Muscle of back (tissue), 3 donors: ENCODE measurements at regions not wholly inside any gene's neighbourhood (a gene's known extent, or its start where the extent isn't known, plus 50 kb on each side); places are given as distances from the start of the nearest gene placed in this dataset.

Experiments
- DNase-seq, 3 donors: peaks; one replicate each; pipeline versions ENCODE4 v3.0.0 to v3.0.0-alpha.2; 2013

DNA sequence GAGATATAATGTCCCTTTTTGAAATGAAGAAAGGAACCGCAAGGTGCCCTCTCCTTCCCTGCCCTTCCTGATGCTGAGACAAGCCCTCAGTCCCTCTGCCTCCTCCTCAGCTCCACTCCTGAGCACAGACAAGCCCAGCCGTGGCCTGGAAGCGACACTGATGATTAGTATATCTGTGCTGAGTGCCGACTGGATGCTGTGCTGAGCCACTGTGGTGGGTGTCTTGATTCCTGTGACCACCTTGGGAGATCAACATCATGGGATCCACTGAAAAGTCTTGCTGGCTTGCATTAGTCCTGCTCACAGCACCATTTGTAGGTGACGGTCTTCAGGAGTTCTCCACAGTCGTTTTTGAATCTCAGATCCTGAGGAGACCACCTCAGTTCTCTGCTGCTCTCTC, 59.5 kb upstream of the HGFAC start:
- no peak for DNase-seq

DNA sequence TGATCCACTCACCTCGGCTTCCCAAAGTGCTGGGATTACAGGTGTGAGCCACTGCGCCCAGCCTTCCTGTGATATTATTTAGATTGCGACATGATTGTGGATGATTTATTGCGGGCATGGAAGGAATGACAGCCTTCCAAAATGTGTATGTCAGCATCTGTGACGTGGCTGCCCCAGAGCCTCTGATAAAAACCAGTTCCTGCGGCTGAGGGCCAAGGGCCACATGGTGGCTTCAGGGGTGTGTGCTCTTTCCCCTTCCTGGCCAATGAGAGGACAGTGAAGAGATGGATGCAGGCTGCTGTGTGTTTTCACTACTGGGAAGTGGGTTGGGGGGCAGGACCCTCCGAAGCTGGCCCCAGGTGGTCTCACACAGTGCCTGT, 57.4 kb upstream of the HGFAC start:
- no peak for DNase-seq

DNA sequence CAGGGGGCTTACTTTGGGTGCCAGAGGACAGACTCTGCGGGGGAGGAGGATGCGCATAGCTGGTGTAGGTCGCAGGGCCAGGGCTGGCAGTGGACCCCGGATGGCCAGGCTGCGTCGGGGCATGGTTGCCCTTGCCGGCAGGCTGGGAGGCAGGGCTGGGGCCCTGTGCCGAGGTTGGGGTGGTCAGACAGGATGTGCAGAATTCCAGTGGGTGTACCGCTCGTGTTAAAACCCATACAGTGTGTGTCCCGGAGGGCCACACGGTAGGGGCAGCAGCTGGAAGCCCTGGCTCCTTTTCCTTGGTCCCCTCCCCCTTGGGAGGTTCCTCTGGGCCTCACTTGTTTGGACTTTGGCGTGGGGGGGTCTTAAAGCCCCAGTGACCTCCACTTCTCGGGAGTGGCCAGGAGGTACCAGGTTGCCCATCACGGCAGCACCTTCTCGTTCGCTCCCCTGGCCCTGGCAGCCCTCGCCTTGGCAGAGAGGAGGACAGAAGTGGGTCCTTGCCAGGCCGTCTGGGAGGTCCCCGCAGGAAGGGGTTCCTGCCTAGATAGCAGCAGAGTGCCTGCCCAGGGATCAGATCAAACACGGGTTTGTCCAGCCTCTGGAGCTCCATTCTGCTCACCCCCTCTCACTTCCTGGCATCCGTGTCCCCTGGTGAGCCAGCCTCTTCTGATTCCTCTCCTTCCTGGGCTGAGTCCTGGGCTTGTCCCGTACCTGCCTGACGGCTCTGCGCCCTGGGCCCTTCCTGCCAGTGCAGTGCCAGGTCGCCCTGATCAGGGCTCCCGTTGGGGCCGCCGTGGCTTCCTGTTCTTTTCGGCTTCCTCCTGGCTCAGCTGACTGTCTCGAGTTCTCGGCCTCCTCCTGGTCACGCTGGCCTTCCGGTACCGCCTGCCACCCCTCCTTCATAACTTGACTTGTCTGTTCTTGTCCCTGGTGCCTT, 56.7 kb upstream of the HGFAC start:
- DNase-seq = peak in 1 of 3 donors; percentile 56

DNA sequence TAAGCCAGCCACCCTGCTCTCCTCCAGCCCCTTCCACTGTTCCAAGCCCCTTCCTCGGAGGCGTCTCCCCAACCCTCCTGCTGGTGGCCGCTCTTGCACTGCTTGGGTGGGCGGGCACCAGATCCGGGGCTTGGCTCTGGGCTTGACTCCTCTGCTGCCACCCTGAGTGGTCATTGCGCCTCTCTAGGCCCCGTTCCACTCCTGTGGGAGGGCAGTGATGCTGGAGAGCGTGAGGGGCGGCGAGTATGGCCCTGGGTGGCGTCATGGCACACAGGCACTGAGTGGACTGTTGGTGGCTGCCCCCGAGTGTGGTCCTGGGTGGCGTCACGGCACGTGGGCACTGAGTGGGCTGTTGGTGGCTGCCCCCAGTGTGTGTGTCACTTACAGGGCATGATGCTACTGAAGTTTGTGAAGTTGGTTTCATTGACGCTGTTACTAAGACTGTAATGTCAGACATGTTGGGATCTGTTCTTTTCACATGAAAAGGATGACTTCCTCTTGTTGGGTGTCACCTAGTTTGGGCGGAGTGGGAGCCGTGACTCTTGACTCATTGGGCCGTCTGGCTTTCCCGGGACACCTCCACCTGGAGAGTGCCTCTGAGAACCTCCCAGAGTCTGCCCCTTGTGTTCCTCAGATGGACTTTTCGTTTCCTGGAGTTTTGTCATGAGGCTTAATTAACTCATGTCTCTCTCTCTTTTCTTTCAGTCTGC, 55.9 kb upstream of the HGFAC start:
- no peak for DNase-seq

DNA sequence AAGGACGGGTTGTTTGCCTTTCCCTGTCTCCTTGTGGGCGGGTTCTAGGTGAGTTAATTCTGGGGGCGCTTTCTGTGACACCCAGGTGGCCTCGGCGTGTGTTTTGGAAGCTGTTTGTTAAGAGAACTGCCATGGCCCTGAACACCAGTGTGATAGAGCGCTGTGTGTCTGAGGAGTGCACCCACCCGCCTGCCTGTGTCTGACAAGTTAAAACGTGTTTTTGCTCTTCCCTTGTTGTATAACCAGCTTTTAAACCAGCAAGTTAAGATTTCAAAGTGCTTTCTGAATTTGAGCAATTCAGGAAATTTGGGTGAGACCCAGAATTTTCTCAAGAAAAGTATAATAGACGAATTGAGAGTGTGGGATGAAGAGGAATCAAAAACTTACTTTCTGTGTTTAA, 55.2 kb upstream of the HGFAC start:
- no peak for DNase-seq

DNA sequence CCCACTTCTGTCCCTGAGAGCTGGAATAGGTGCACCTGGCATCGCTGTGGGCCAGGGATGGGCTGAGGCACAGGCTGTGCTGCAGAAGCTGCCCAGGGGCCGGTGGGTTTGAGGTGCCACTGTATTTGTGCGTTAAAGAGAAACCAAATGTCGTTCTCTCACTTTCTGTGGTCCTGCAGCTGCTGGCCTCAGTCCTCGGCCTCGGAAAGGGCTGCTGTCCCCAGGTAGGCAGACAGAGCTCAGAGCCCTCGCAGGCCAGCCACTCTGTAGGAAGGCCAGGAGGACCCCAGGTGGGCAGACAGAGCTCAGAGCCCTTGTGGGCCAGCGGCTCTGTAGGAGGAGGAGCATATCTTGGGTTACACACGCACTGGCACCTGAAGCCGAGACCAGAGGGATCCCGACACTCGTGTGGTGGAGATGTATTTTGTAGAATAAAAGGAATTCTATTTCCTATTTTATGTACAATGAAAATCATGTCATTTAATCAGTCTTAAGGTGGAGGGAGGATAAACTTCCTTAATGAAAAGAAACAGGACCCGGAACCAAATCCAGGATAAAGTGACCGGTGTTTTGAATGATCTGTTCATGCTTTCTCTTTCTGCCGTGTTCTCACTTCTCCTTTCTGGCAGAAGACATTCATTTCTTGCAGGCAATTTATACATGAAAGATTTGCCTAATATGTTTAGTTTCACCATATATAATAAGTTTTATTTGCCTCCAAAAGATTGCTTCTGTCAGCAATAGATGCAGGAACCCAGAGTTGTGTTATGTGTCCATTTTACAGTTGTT, 54.4 kb upstream of the HGFAC start:
- no peak for DNase-seq

DNA sequence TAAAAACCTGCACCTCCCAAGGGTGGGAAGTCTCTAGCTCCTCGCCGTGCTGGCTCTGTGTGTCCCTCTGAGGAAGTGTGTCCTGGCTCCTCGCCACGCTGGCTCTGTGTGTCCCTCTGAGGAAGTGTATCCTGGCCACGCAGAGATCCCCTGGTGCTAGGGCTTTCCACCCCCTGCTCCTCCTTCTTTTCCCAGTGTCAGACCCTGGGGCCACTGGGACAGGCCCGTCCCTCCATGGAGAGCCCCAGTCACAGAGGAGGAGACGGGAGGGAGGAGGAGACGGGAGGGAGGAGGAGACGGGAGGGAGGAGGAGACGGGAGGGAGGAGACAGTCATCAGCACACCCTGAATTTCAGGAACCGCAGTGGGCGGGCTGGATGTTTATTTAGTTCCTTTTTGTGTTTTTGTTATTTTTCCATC, 53.8 kb upstream of the HGFAC start:
- peak; percentile 43 to 81 (median 70) for DNase-seq

DNA sequence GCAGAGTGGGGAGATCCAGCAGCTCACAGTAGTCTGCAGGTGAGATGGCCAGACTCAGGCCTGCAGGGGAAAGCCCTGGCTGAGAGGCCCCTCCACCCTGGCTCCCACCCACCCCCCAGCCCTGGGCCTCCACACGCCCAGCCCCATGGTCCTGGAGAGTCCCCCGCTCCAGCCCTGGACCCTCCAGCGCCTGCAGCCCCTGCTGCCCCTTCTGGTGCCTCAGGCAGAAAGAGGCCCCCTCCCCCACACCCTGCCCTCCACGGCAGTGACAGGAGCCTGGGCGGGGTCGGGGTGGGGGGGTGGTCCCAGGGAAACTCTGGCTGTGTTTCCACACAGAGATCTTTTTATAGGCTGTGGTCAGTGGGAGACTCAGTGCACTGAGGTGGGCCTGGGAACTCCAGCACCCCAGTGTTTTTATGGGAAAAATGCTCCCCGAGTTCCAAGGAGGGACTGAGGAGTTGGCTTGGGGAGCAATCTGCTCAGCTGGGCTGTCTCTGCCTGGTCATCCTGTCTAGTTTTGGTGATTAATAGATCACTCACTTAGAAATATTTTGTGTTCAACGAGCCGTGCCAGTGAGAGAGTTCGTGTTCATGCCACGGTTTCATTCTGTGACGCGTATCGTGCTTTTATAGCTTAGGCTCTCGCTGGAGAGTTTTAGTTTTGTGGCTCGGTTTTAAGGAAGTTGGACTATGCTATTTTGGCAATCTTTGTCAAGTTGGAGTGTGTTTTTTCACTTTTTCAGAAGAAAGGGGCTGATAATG, 53.1 kb upstream of the HGFAC start:
- DNase-seq = peak; percentile 54 to 75 (median 55)

DNA sequence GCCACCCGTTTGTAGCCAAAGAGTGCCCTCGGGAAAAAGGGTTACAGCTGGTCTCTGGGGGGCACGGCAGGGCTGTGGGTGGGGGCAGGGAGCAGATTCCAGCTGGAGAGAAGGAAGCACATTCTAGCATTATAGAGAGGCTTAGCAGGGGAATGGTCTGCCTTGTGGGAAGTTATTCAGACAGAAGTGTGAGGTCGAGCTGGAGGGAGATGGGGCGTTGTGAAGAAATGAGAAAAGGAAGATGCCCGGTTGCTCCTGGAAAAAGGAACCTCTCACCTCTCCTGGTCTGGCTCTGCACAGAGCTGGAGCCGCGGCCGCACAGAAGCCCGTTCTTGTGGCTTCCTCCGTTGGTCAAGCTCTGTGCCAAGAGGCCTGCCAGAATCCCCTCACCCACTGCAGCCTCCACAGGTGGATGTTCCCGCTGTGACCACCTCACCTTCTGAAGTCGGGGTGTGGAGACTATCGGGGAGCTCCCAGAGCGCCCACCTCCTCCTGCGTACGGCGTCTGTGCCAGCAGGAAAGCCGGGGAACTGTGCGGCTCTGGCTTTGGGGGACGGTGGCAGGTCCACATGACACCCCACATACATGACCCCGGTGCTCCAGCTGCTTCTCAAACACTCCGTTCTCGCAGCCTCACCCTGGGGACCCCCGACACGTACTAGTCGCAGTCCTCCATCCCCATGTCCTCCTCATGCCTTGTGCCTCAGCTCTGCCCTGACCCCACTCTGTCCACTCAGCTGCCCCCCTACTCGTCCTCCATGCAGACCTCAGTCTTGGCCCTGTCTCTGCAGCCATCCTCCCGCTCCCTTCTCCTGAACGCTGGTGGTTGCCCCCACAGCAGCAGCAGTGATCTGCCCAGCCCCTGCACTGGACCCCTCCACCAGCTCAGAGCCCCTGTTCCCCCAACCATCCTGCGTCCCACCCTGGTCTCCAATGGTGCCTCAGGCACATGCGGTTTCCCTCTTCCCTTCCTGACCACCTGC, 52.2 kb upstream of the HGFAC start:
- DNase-seq = no peak

DNA sequence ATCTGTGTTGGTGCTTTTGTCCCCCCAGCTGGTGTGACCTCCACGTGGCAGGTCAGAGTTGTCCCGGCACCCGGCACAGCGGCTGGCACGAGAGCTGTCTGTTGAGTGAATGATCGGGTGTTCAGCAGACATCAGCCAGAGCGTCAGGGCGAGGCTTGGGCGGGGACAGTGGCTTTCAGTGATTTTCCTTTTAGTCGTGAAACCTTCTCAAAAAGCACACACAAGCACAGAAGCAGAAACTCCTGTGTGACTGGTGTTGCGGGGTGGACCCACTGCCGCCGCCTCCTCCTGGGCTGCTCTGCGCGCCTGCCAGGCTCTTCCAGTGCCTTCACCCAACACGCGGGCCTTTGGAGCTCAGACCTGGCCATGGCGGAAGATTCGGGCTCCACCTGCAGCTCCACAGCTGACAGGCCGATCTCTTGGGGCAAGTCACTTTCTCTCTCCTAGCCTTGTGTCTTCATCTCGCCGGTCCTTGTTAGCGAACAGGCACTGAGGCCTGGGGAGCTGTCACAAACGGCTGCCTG, 51.4 kb upstream of the HGFAC start:
- DNase-seq = no peak

DNA sequence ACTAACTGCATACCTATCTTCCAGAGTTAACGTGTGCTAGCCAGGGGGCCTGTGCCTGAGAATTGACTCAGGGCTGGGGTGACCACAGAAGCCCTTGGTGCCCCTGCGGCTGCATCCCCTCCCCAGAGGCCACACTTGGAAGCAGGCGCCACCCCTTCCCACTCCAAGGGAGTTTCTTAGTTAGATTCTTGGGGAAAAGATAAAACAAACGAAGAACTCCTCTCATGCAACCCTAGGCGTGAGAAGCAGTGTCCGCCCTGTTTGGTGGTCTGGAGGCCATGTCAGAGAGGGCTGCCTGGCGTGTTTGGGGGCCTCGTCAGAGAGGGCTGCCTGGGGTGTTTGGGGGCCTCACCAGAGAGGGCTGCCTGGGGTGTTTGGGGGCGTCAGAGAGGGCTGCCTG, 50.3 kb upstream of the HGFAC start:
- no peak for DNase-seq
